DMS153 treated with DMSO at 0.1 percent for 48 hours (cell line): ENCODE measurements at regions not wholly inside any gene's neighbourhood (a gene's known extent, or its start where the extent isn't known, plus 50 kb on each side); places are given as distances from the start of the nearest gene placed in this dataset.

Experiments used
- DNase-seq: peaks from one replicate; lab custom pipeline; 2025; ENCODE audit not compliant: unreplicated experiment; lab: John Stamatoyannopoulos, UW

DNA sequence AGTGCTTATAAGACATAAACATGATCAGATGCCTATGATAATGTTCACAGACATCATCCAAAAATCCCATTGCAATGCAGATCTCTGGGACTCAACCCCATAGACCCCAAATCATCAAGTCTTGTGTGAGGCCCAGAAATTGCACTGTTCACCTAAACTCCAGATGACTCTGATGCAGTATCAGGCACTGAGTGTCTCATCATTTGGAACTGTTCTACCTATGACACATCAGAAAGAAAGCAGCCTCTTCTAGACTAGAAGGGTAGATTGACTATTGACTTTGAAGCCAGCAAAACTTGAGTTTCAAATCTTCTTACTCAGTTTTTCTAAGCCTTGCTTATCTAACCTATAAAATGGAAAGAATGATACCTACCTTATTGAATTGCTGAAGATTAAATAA, 58.7 kb upstream of the PAPPA start:
- no peak for DNase-seq

DNA sequence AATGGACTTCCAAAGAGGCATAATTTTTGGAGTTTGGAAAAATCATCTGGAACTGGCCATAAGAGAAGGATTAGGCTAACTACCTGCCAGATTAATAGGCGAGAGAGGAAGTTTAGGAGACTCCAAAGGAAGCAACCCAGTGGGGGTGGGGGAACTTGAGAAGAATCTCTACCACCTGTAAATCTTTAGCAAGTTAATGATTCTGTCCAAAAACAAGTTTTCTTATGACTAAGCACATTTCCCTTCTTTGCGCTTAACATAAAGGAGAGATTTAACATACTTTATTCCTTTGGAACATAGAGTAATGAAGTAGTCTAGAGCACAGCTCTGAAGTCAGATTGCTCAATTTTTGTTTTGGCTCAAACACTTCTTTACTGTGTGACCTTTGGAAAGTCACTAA, 58.2 kb upstream of the PAPPA start:
- DNase-seq = no peak

DNA sequence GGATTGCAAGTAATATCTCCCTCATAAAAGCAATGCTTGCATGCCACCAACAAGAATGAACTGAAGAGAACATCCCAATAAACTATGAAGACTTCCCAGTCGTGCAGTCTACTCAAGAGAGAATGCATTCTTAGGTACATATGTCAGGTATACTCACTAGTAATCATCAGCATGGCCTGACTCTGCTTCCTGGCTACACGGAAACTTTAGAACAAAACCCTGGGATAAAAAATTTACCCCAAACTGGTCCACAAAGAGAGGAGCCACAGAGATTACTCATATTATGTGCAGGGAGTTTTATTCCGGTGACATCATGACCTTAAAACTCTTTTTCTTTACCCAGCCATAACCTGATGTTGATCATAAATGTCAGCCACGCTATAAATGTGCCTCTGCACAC, 57.5 kb upstream of the PAPPA start:
- DNase-seq = no peak

DNA sequence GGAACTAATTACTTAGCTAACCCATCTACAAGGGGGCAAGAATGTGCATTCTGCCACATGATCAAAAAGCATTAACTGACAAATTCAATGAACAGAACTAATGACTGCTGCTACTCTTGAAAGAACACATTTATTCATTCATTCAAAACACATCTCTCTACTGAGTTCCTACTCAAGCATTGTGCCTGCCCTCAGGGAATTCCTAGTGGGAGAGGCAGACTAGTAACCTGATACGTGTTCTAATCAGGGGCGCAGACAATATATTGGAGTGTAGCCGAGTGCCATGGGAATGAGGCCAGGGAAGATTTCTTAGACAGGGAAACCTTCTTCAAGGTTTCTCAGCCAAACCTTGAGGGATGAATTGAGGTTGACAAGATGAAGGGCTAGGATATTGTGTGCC, 56.7 kb upstream of the PAPPA start:
- no peak for DNase-seq

DNA sequence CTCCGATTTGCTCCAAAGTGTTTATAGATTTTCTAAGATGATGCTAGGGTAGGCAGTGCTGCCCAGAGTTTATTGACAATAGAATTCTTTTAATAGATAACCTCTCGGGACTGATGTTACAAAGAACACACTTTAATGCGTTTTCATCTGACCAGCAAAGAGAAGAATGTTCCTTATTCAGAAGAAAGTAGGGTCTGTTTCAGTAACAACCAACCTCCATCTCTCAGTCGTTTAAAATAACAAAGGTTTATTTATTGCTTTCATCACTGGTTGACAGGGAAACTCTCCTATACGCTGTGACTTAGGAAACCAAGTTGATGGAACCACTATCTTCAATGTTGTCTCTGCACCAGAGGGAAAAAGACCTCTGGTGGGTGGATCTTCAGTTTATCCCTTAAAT, 55.1 kb upstream of the PAPPA start:
- DNase-seq = no peak

DNA sequence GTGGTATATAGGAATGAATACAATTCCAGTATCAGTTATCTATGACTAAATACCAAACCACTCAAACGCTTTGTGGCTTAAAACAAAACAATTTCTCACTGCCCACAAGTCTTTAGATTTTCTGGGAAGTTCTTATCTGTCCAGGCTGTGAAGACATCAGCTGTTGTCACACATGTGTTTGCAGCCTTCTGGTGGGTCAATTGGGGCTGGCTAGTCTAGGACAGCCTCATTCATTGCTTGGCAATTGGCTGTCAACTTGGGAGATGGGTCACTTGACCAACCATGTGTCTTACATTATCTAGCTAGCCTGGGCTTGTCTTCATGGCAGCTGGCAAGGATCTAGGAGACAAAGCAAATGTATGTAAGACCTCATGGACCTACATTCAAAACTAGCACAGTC, 53.8 kb upstream of the PAPPA start:
- no peak for DNase-seq

DNA sequence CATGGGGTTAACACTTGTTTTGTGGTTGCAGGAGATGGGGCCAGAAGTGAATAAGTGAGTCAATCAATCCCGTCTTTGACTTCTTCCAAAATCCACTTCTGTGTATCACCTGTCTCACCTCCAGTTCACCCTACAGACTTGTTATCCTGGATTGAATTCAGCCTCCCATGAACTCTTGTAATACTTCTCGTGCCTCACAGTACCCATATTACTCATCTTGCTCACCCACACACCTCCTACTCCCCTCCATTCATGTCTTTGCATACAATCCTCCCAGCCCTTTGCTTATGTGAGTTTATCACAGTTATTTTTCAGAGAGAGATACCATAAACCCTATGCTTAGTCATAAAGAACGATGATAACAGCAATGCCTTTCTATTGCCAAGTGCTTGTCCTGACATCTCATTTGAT, 52.9 kb upstream of the PAPPA start:
- no peak for DNase-seq

DNA sequence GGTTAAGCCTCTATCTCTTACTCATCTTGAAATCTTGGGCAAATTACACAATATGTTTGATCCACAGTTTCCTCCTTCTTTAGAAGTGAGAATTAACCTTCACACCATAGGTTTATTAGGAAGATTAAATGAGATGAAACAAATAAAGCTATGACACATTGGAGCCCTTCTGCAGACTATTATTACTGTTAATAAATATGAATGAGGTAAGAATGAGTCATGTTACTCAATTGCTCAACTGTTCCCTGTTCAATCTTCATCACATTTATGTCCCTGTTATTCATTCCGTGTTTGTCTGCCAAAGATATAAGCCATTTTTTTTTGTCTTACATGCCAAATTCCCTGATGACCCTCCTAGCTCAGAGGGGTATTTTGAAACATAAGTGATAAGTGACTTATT, 52.1 kb upstream of the PAPPA start:
- DNase-seq = no peak

DNA sequence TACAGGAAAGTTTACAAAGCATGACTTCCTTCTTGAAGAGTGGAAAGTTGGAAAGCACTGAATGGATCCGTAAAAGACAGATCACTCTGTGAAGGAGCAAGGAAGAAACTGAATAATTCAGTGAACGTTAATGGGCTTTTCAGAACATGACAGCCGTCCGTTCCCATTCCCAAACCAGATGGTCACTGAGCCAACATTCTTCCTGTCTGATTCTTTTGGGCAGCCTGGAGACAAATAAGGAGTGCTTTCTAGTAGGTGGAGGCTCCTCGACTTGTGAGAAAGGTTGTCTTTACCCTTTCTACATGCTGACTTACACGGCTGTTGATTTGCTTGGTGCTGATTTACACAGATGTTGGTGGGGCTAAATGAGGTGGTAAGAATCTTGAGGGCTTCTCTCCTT, 51.0 kb upstream of the PAPPA start:
- no peak for DNase-seq
